Neural cell (in vitro differentiated cells): ENCODE measurements at regions not wholly inside any gene's neighbourhood (a gene's known extent, or its start where the extent isn't known, plus 50 kb on each side); places are given as distances from the start of the nearest gene placed in this dataset.

Source experiments
- H2AFZ ChIP-seq: fragments of 200-600, 300-800 bp; sonication (generic), shearing (Covaris generic); 2 replicates; pipeline ENCODE4 v1.6.0; 2014; ENCODE audit warnings: low read depth, mild to moderate bottlenecking, antibody characterized with exemption, low read length, moderate library complexity
- H3F3A ChIP-seq: fragments of 200-600 bp; shearing (Covaris generic); 2 replicates; pipeline ENCODE4 v1.6.1; 2016; ENCODE audit warnings: mild to moderate bottlenecking, moderate library complexity, mixed read lengths, antibody characterized with exemption, low read length; ENCODE audit not compliant: insufficient read depth, poor library complexity, severe bottlenecking
- H3K27ac ChIP-seq: fragments of 200-600, 300-800 bp; sonication (generic), shearing (Covaris generic); 2 replicates; pipeline ENCODE4 v1.5.1; 2014; ENCODE audit warnings: mild to moderate bottlenecking, low read length, moderate library complexity
- H3K27me3 ChIP-seq: fragments of 300-800, 200-600 bp; sonication (generic), shearing (Covaris generic); 2 replicates; pipeline ENCODE4 v1.6.0; 2014; ENCODE audit warnings: mild to moderate bottlenecking, low read depth, low read length, moderate library complexity; ENCODE audit not compliant: insufficient read depth
- H3K36me3 ChIP-seq: fragments of 300-800, 200-600 bp; sonication (generic), shearing (Covaris generic); 2 replicates; pipeline ENCODE4 v1.5.1; 2014; ENCODE audit warnings: mild to moderate bottlenecking, antibody characterized with exemption, low read length, moderate library complexity; ENCODE audit not compliant: insufficient read depth
- H3K4me2 ChIP-seq: fragments of 300-800, 200-600 bp; sonication (generic), shearing (Covaris generic); 2 replicates; pipeline ENCODE4 v1.6.0; 2014; ENCODE audit warnings: mild to moderate bottlenecking, low read length
- H3K4me3 ChIP-seq: fragments of 300-800, 200-600 bp; sonication (generic), shearing (Covaris generic); 2 replicates; pipeline ENCODE4 v1.5.1; 2014; ENCODE audit warnings: mild to moderate bottlenecking, low read length, moderate library complexity
- H3K79me2 ChIP-seq: fragments of 200-600 bp; shearing (Covaris generic); replicated peaks from 2 replicates; pipeline ENCODE4 v1.6.0; 2014; ENCODE audit warnings: mild to moderate bottlenecking, low read length, moderate library complexity; ENCODE audit not compliant: insufficient read depth
- H3K9ac ChIP-seq: fragments of 300-800, 200-600 bp; sonication (generic), shearing (Covaris generic); 2 replicates; pipeline ENCODE4 v1.6.1; 2016; ENCODE audit warnings: mild to moderate bottlenecking, low read length, mixed read lengths
- H3K9me2 ChIP-seq: fragments of 200-600 bp; shearing (Covaris generic); 2 replicates; pipeline ENCODE4 v1.6.1; 2016; ENCODE audit warnings: mild to moderate bottlenecking, low read length, mixed read lengths; ENCODE audit not compliant: insufficient read depth
- H3K9me3 ChIP-seq: fragments of 200-600, 300-800 bp; sonication (generic), shearing (Covaris generic); 2 replicates; pipeline ENCODE4 v1.6.1; 2016; ENCODE audit warnings: mild to moderate bottlenecking, mixed run types, low read length, moderate library complexity, mixed read lengths
- H4K20me1 ChIP-seq: fragments of 200-600 bp; shearing (Covaris generic); 2 replicates; pipeline ENCODE4 v1.6.1; 2016; ENCODE audit warnings: mild to moderate bottlenecking, mixed run types; ENCODE audit not compliant: insufficient read depth
- EP300 ChIP-seq: fragments of 450-650 bp; conservative IDR thresholded peaks from 2 replicates; pipeline ENCODE4 v1.6.1; 2014; ENCODE audit warnings: antibody characterized with exemption, mild to moderate bottlenecking, moderate library complexity; ENCODE audit not compliant: poor library complexity, severe bottlenecking
- EZH2 ChIP-seq: fragments of 200-600, 300-800 bp; shearing (Covaris generic), sonication (generic); IDR thresholded peaks from 2 replicates; pipeline ENCODE4 v1.6.1; 2014; ENCODE audit warnings: antibody characterized with exemption, low read length, borderline replicate concordance, mild to moderate bottlenecking; ENCODE audit not compliant: insufficient read depth, poor library complexity, severe bottlenecking
- MXI1 ChIP-seq: fragments of 450-650 bp; conservative IDR thresholded peaks from 2 replicates; pipeline ENCODE4 v1.6.1; 2014; ENCODE audit warnings: antibody characterized with exemption, mild to moderate bottlenecking; ENCODE audit not compliant: poor library complexity, severe bottlenecking
- POLR2AphosphoS5 ChIP-seq: IDR thresholded peaks from 2 replicates; pipeline ENCODE4 v1.6.1; 2012
- RAD21 ChIP-seq: fragments of 450-650 bp; conservative IDR thresholded peaks from 2 replicates; pipeline ENCODE4 v1.6.1; 2014; ENCODE audit warnings: antibody characterized with exemption, mild to moderate bottlenecking, moderate library complexity
- REST ChIP-seq: IDR thresholded peaks from 2 replicates; pipeline ENCODE4 v1.6.1; 2012; ENCODE audit warnings: borderline replicate concordance
- SMC3 ChIP-seq: fragments of 450-650 bp; conservative IDR thresholded peaks from 2 replicates; pipeline ENCODE4 v1.6.1; 2014; ENCODE audit warnings: antibody characterized with exemption, mild to moderate bottlenecking, moderate library complexity; ENCODE audit not compliant: poor library complexity
- TAF1 ChIP-seq: IDR thresholded peaks from 2 replicates; pipeline ENCODE4 v1.6.1; 2012; ENCODE audit warnings: low read depth
- TF ChIP-seq, protein P1 (sequence below): fragments of 450-650 bp; IDR thresholded peaks from 2 replicates; pipeline ENCODE4 v1.5.1; 2014; ENCODE audit warnings: antibody characterized with exemption, mild to moderate bottlenecking, moderate library complexity; ENCODE audit not compliant: poor library complexity, severe bottlenecking

DNA sequence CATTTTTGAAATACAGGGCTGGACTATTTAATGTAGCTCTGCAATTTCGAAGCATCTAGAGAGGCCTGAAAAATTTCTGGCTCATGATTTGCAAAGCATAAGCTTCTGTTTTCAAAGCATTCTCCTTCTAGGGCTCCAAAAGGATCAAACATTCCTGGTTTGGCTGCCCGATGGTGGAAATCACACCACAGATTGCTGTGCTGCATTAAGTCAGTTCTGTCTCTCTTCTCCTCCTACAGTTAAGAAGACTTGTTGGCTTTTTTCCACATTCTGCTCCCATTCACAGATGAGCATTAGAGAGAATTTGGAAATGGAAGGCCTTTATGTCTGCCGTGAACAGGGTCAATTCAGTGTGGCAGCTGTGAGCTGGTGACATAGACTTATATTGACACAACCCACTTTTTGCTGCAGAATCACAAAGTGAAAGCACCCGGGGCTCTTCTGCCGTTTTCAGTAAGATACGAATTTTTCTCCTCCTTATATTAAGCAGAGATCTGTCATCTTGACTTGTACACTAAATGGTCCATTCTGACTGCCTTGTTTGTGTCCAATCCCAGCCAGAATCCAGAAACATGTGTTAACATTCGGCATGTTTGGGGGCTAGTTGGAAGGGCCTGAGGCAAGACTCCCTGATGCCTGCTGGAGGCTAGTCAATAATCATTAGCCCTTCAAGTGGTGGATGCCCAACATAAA is 330.8 kb upstream of the DEFB112 start:
- Histone ChIP-seq H3K9me2 (no peaks in the 10 kb centered on the region), H3K9ac (no peak overlapping the region), H3K9me3 (no peaks in the 10 kb centered on the region), H3K79me2 (no peaks in the 10 kb centered on the region), H4K20me1 (no peaks in the 10 kb centered on the region), H2AFZ (no peak overlapping the region), H3K4me3 (no peak overlapping the region), H3K27ac (no peak overlapping the region), H3K27me3 (no peaks in the 10 kb centered on the region), H3K4me2 (no peak overlapping the region), H3F3A (no peaks in the 10 kb centered on the region), H3K36me3 (no peaks in the 10 kb centered on the region)
- TF ChIP-seq TAF1 (no peak), MXI1 (no peak)

DNA sequence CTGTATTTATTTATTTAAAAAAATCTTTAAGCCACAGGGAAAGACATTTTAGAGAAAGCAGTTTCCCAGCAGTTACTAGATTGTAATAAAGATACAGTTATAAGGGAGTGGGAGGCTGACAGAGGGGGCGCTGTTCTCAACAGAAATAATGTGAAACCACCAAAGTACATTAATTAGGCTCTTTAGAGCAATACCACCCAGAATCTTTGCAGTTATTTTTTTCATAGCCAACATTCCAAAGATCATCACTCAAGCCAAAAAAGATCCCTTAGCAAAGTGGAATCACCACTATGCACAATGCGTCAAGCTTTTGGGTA is 331.3 kb upstream of the DEFB112 start:
- Histone ChIP-seq H3F3A (no peaks in the 10 kb centered on the region), H3K9me2 (no peaks in the 10 kb centered on the region), H2AFZ (no peak overlapping the region), H4K20me1 (no peaks in the 10 kb centered on the region), H3K9ac (no peak overlapping the region), H3K4me2 (no peak overlapping the region), H3K4me3 (no peak overlapping the region), H3K36me3 (no peaks in the 10 kb centered on the region), H3K27me3 (no peaks in the 10 kb centered on the region), H3K27ac (no peak overlapping the region), H3K79me2 (no peaks in the 10 kb centered on the region), H3K9me3 (no peaks in the 10 kb centered on the region)
- TF ChIP-seq RAD21 (no peak), EP300 (no peak), POLR2AphosphoS5 (no peak), TAF1 (no peak), SMC3 (no peak), EZH2 (no peak), MXI1 (no peak), REST (no peak)
- TF ChIP-seq, protein P1, sequence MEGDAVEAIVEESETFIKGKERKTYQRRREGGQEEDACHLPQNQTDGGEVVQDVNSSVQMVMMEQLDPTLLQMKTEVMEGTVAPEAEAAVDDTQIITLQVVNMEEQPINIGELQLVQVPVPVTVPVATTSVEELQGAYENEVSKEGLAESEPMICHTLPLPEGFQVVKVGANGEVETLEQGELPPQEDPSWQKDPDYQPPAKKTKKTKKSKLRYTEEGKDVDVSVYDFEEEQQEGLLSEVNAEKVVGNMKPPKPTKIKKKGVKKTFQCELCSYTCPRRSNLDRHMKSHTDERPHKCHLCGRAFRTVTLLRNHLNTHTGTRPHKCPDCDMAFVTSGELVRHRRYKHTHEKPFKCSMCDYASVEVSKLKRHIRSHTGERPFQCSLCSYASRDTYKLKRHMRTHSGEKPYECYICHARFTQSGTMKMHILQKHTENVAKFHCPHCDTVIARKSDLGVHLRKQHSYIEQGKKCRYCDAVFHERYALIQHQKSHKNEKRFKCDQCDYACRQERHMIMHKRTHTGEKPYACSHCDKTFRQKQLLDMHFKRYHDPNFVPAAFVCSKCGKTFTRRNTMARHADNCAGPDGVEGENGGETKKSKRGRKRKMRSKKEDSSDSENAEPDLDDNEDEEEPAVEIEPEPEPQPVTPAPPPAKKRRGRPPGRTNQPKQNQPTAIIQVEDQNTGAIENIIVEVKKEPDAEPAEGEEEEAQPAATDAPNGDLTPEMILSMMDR = no peak
